HL-60 (cell line): ENCODE measurements at regions not wholly inside any gene's neighbourhood (a gene's known extent, or its start where the extent isn't known, plus 50 kb on each side); places are given as distances from the start of the nearest gene placed in this dataset.

Source experiments
- DNase-seq, 2 experiments: peaks; one replicate each; pipeline ENCODE4 v3.0.0-alpha.2; 2010 to 2020; ENCODE audit warnings: low read depth in 1 of 2, low spot score in 1 of 2
- H3K27ac ChIP-seq: fragments of 250-450 bp; sonication (Bioruptor Pico); replicated peaks from 2 replicates; pipeline ENCODE4 v1.5.1; 2020; ENCODE audit warnings: mild to moderate bottlenecking, moderate library complexity
- H3K27me3 ChIP-seq: fragments of 250-450 bp; sonication (Bioruptor Pico); 2 replicates; pipeline ENCODE4 v1.5.1; 2021; ENCODE audit warnings: mild to moderate bottlenecking, moderate library complexity; ENCODE audit not compliant: insufficient read depth, poor library complexity, severe bottlenecking
- H3K4me3 ChIP-seq: replicated peaks from 2 replicates; pipeline ENCODE4 v1.5.1; 2011; ENCODE audit warnings: mild to moderate bottlenecking, control low read depth, low read length; ENCODE audit not compliant: insufficient read depth
- CTCF ChIP-seq: IDR thresholded peaks from one replicate; pipeline ENCODE4 v1.5.1; 2011; ENCODE audit warnings: low read length, control low read depth, inconsistent platforms; ENCODE audit not compliant: insufficient read depth
- GABPA ChIP-seq: IDR thresholded peaks from 2 replicates; pipeline ENCODE4 v1.6.1; 2012; ENCODE audit warnings: low read depth
- POLR2AphosphoS5 ChIP-seq: IDR thresholded peaks from 2 replicates; pipeline ENCODE4 v1.6.1; 2012; ENCODE audit warnings: low read depth
- REST ChIP-seq: IDR thresholded peaks from 2 replicates; pipeline ENCODE4 v1.6.1; 2012; ENCODE audit warnings: low read depth; ENCODE audit not compliant: insufficient replicate concordance
- SPI1 ChIP-seq: IDR thresholded peaks from 2 replicates; pipeline ENCODE4 v1.6.1; 2012; ENCODE audit warnings: low read depth, mild to moderate bottlenecking, borderline replicate concordance

GRCh38 chr14:39492267-39492666 is 60.0 kb upstream of the FBXO33 start:
- Histone ChIP-seq H3K4me3 (no peak overlapping the region), H3K27me3 (peaks cover 2% of the 10 kb centered on the region), H3K27ac (no peak overlapping the region)
- DNase-seq: no peak
- TF ChIP-seq REST (no peak), CTCF (no peak), SPI1 (no peak), GABPA (no peak), POLR2AphosphoS5 (no peak)

- H3K27me3 ChIP-seq: peaks cover 2% of the 10 kb centered on the region
- H3K4me3 ChIP-seq: no peak overlapping the region
- no peak for DNase-seq
- no peak overlapping the region for H3K27ac ChIP-seq
- TF ChIP-seq GABPA (no peak), SPI1 (no peak), CTCF (no peak), REST (no peak), POLR2AphosphoS5 (no peak)
Measured at GRCh38 chr14:39491134-39491571, 58.9 kb upstream of the FBXO33 start.

GRCh38 chr14:39488600-39488999 is 56.4 kb upstream of the FBXO33 start:
- Histone ChIP-seq H3K27ac (no peak overlapping the region), H3K27me3 (peaks cover 2% of the 10 kb centered on the region), H3K4me3 (no peak overlapping the region)
- no peak for TF ChIP-seq REST
- no peak for TF ChIP-seq POLR2AphosphoS5
- no peak for TF ChIP-seq CTCF
- no peak for TF ChIP-seq GABPA
- TF ChIP-seq SPI1: no peak
- DNase-seq: no peak
